ENCODE measurements at regions not wholly inside any gene's neighbourhood (a gene's known extent, or its start where the extent isn't known, plus 50 kb on each side); places are given as distances from the start of the nearest gene placed in this dataset.

DNA sequence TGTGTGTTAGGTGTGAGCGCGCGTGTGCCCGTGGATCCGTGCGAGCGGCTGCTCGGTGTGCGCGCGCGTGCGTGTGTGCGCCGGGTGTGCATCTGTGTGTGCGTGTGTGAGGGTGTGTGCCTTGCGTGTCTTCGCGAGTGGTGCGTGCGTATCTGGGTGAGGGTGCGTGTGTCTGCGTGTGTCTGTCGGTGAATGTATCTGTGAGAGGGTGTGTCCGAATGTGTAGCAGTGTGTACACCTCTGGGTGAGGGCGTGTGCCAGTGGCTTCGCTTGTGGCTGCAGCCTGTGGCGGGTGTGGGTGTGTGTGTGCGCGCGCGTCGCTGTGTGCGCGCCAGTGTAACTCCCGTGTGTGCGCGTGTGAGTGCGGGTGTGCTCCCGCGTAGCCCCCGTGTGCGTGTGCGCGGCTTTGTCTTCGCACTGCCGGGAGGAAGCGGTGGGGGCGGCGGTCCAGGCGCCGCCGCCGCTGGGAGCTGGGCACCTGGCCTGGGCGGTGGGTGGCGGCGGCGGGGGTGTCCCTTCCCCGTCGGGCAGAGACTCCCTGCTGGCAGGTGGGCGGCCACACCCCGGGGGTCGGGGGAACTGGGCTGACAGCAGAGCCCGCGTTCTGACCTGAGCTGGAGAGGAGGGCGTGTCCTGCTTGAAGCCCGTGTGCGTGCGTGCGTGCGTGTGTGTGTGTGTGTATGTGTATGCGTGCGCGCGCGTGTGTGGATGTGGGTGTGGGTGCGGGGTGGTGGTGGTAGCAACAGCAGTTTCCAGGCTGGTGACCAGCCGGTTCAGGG, 61.3 kb upstream of the EPB41L1 start:
- Mint-ChIP-seq H3K36me3 (ENCODE audit: unreplicated experiment) (no peaks in the 10 kb centered on the region), H3K4me3 (ENCODE audit: unreplicated experiment) (peak overlapping the region; percentile 98), H3K27me3 (ENCODE audit: unreplicated experiment) (peaks cover 11% of the 10 kb centered on the region), H3K27ac (ENCODE audit: unreplicated experiment) (peak overlapping the region; percentile 59), H3K9me3 (ENCODE audit: unreplicated experiment) (peaks cover 7% of the 10 kb centered on the region), H3K4me1 (ENCODE audit: low read depth, unreplicated experiment) (peaks cover 8% of the 10 kb centered on the region)
- peak; percentile 51 for DNase-seq
- TF ChIP-seq CTCF (IDR thresholded peaks at IDR 0.05; ENCODE audit: partially characterized antibody, unreplicated experiment): no peak

- Mint-ChIP-seq H3K4me1 (ENCODE audit: low read depth, unreplicated experiment) (peaks cover 8% of the 10 kb centered on the region), H3K9me3 (ENCODE audit: unreplicated experiment) (peaks cover 7% of the 10 kb centered on the region), H3K27ac (ENCODE audit: unreplicated experiment) (no peak overlapping the region), H3K36me3 (ENCODE audit: unreplicated experiment) (no peaks in the 10 kb centered on the region), H3K4me3 (ENCODE audit: unreplicated experiment) (peak overlapping the region; percentile 80), H3K27me3 (ENCODE audit: unreplicated experiment) (peaks cover 11% of the 10 kb centered on the region)
- no peak for TF ChIP-seq CTCF (IDR thresholded peaks at IDR 0.05; ENCODE audit: partially characterized antibody, unreplicated experiment)
- DNase-seq: no peak
Measured at GRCh38 chr20:36093804-36094145, 60.8 kb upstream of the EPB41L1 start.

- no peak for TF ChIP-seq CTCF (IDR thresholded peaks at IDR 0.05; ENCODE audit: partially characterized antibody, unreplicated experiment)
Measured at GRCh38 chr20:36094497-36094896, 60.0 kb upstream of the EPB41L1 start.

DNA sequence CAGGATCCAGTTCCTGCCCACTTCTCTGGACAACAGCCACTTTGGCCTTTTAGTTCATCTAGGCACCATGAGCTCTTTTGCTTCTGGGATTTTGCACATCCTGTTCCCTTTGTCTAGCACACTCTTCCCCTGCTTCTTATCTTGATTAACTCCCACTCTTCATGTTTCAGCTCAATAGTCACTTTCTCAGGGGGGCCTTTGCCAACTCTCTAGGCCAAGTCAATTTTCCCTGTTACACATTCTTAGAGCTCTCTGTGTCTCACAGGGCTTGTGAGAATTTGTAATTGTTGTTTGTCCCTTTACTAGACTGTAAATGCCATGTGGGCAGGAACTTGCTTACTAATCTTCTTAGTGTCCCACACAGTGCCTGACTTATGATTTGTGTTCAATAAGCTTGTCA, 58.1 kb upstream of the EPB41L1 start:
- Mint-ChIP-seq H3K36me3 (ENCODE audit: unreplicated experiment) (no peaks in the 10 kb centered on the region), H3K4me1 (ENCODE audit: low read depth, unreplicated experiment) (peaks cover 16% of the 10 kb centered on the region), H3K4me3 (ENCODE audit: unreplicated experiment) (no peak overlapping the region), H3K27ac (ENCODE audit: unreplicated experiment) (no peak overlapping the region), H3K27me3 (ENCODE audit: unreplicated experiment) (peaks cover 13% of the 10 kb centered on the region), H3K9me3 (ENCODE audit: unreplicated experiment) (peaks cover 5% of the 10 kb centered on the region)
- no peak for TF ChIP-seq CTCF (IDR thresholded peaks at IDR 0.05; ENCODE audit: partially characterized antibody, unreplicated experiment)
- DNase-seq: no peak

More at GRCh38 chr20:36094497-36094896, 60.0 kb upstream of the EPB41L1 start:
- peaks cover 11% of the 10 kb centered on the region for H3K27me3 Mint-ChIP-seq (ENCODE audit: unreplicated experiment)
- no peak for DNase-seq
- H3K4me1 Mint-ChIP-seq (ENCODE audit: low read depth, unreplicated experiment): peaks cover 8% of the 10 kb centered on the region
- H3K9me3 Mint-ChIP-seq (ENCODE audit: unreplicated experiment): peaks cover 7% of the 10 kb centered on the region
- no peak overlapping the region for H3K27ac Mint-ChIP-seq (ENCODE audit: unreplicated experiment)
- no peaks in the 10 kb centered on the region for H3K36me3 Mint-ChIP-seq (ENCODE audit: unreplicated experiment)
- H3K4me3 Mint-ChIP-seq (ENCODE audit: unreplicated experiment): no peak overlapping the region

GRCh38 chr20:36097337-36098151, 57.0 kb upstream of the EPB41L1 start:
- H3K36me3 Mint-ChIP-seq (ENCODE audit: unreplicated experiment): no peaks in the 10 kb centered on the region
- no peak for DNase-seq
- no peak for TF ChIP-seq CTCF (IDR thresholded peaks at IDR 0.05; ENCODE audit: partially characterized antibody, unreplicated experiment)
- peaks cover 17% of the 10 kb centered on the region for H3K4me1 Mint-ChIP-seq (ENCODE audit: low read depth, unreplicated experiment)
- peak overlapping the region; percentile 10 for H3K27ac Mint-ChIP-seq (ENCODE audit: unreplicated experiment)
- peaks cover 9% of the 10 kb centered on the region for H3K9me3 Mint-ChIP-seq (ENCODE audit: unreplicated experiment)
- peaks cover 13% of the 10 kb centered on the region for H3K27me3 Mint-ChIP-seq (ENCODE audit: unreplicated experiment)
- no peak overlapping the region for H3K4me3 Mint-ChIP-seq (ENCODE audit: unreplicated experiment)
